HepG2 (cell line): ENCODE measurements at regions not wholly inside any gene's neighbourhood (a gene's known extent, or its start where the extent isn't known, plus 50 kb on each side); places are given as distances from the start of the nearest gene placed in this dataset.

Source experiments
- ATAC-seq: fragments of 200-7000 bp; cut with Tn5 transposase; 3 replicates; pipeline ENCODE4 v1.9.1; 2020; ENCODE audit warnings: mild to moderate bottlenecking, moderate library complexity
- BruUV-seq: library from RNA; stranded (reverse); fragments of 400-500 nt; replicated peaks from 2 replicates; lab custom pipeline; 2021; lab: Mats Ljungman, UMichigan
- CTCF ChIA-PET: fragments of 300-600 bp; formaldehyde crosslinking; extraction: SDS; loops from one replicate; lab custom pipeline; 2021; ENCODE audit warnings: low total read pairs, inconsistent platforms, low intra/inter-chr PET ratio; lab: Yijun Ruan, JAX
- POLR2A ChIA-PET: fragments of 350-600 bp; sonication (Branson Sonifier 250); formaldehyde crosslinking; loops from one replicate; lab custom pipeline; 2020; ENCODE audit warnings: antibody characterized with exemption, inconsistent platforms; lab: Yijun Ruan, JAX
- DNase-seq: peaks from one replicate; pipeline ENCODE4 v3.0.0-alpha.2; 2015; ENCODE audit warnings: low spot score
- FAIRE-seq: peaks from 3 replicates; lab custom pipeline; 2011; peaks lifted over from hg19 to GRCh38; lab: Jason Lieb, UNC
- H2AFZ ChIP-seq: one replicate; pipeline ENCODE4 v1.6.1; 2011; ENCODE audit warnings: low read length, inconsistent platforms
- H3K27ac ChIP-seq: fragments of 300-600 bp; 3 replicates; pipeline ENCODE4 v1.8.0; 2011; ENCODE audit warnings: mixed run types, mild to moderate bottlenecking, mixed read lengths, low read length, inconsistent platforms; ENCODE audit not compliant: insufficient read depth; ENCODE audit errors: extremely low read length
- H3K27me3 ChIP-seq, 2 experiments: fragments of 200-600 bp in 1 of 2; 2 replicates in 1 of 2; 3 replicates in 1 of 2; pipeline versions ENCODE4 v1.6.0 to v1.8.0; 2011; ENCODE audit warnings: low read length in 2 of 2, mild to moderate bottlenecking in 2 of 2, moderate library complexity in 2 of 2, inconsistent platforms in 1 of 2; ENCODE audit not compliant: insufficient read depth in 2 of 2, control insufficient read depth in 1 of 2
- H3K36me3 ChIP-seq, 2 experiments: fragments of 200-600 bp in 1 of 2; replicated peaks in 1 of 2; 2 replicates in 1 of 2; 3 replicates in 1 of 2; pipeline versions ENCODE4 v1.5.1 to v1.8.0; 2011; ENCODE audit warnings: low read length in 2 of 2, inconsistent platforms in 1 of 2; ENCODE audit not compliant: insufficient read depth in 2 of 2, control insufficient read depth in 1 of 2
- H3K4me1 ChIP-seq: 2 replicates; pipeline ENCODE4 v1.5.1; 2012; ENCODE audit warnings: low read length, inconsistent platforms; ENCODE audit not compliant: insufficient read depth
- H3K4me2 ChIP-seq: 2 replicates; pipeline ENCODE4 v1.6.0; 2011; ENCODE audit warnings: low read depth, low read length, inconsistent platforms
- H3K4me3 ChIP-seq, 3 experiments: fragments of 200-600 bp in 1 of 3; sonication (generic), shearing (Covaris generic) in 1 of 3; replicated peaks in 1 of 3; 2 replicates each; pipeline ENCODE4 v1.5.1; 2011 to 2016; ENCODE audit warnings: low read length in 3 of 3, inconsistent platforms in 2 of 3, low read depth in 2 of 3, mild to moderate bottlenecking in 2 of 3, control low read depth in 1 of 3, mixed read lengths in 1 of 3; ENCODE audit not compliant: insufficient read depth in 1 of 3
- H3K79me2 ChIP-seq: one replicate; pipeline ENCODE4 v1.6.1; 2011; ENCODE audit warnings: low read length, inconsistent platforms; ENCODE audit not compliant: insufficient read depth
- H3K9ac ChIP-seq: 2 replicates; pipeline ENCODE4 v1.6.0; 2011; ENCODE audit warnings: mild to moderate bottlenecking, low read depth, low read length, inconsistent platforms; ENCODE audit not compliant: insufficient read depth
- H3K9me3 ChIP-seq: 2 replicates; pipeline ENCODE4 v1.5.1; 2012; ENCODE audit warnings: mild to moderate bottlenecking, low read length
- H4K20me1 ChIP-seq: 2 replicates; pipeline ENCODE4 v1.6.0; 2011; ENCODE audit warnings: inconsistent platforms, mild to moderate bottlenecking, low read length, moderate library complexity; ENCODE audit not compliant: insufficient read depth
- AHDC1 ChIP-seq: sonication (generic); formaldehyde crosslinking; IDR thresholded peaks from 2 replicates; pipeline ENCODE4 v1.5.1; 2020; ENCODE audit warnings: mild to moderate bottlenecking, missing genetic modification reagents, borderline replicate concordance
- ELF1 ChIP-seq: sonication (generic); formaldehyde crosslinking; IDR thresholded peaks from 2 replicates; pipeline ENCODE4 v1.4.0; 2020; ENCODE audit warnings: missing genetic modification reagents
- ELF3 ChIP-seq: IDR thresholded peaks from 2 replicates; pipeline ENCODE4 v1.6.1; 2016; ENCODE audit warnings: missing genetic modification reagents, missing compliant biosample characterization
- ETS1 ChIP-seq: sonication (generic); formaldehyde crosslinking; IDR thresholded peaks from 2 replicates; pipeline ENCODE4 v1.4.0; 2020; ENCODE audit warnings: missing genetic modification reagents
- GPBP1L1 ChIP-seq: sonication (generic); formaldehyde crosslinking; IDR thresholded peaks from 2 replicates; pipeline ENCODE4 v1.5.0; 2020; ENCODE audit warnings: mild to moderate bottlenecking, missing genetic modification reagents
- KLF9 ChIP-seq: IDR thresholded peaks from 2 replicates; pipeline ENCODE4 v1.6.1; 2016; ENCODE audit warnings: low read depth
- MATR3 ChIP-seq: sonication (generic); formaldehyde crosslinking; IDR thresholded peaks from 2 replicates; pipeline ENCODE4 v1.4.0; 2020; ENCODE audit warnings: missing genetic modification reagents
- NCOA2 ChIP-seq: sonication (generic); formaldehyde crosslinking; IDR thresholded peaks from 2 replicates; pipeline ENCODE4 v1.8.0; 2022; ENCODE audit warnings: inconsistent platforms
- NFIB ChIP-seq: sonication (generic); formaldehyde crosslinking; IDR thresholded peaks from 2 replicates; pipeline ENCODE4 v1.9.0; 2021; ENCODE audit warnings: missing genetic modification reagents, mild to moderate bottlenecking, borderline replicate concordance
- NKX3-1 ChIP-seq: sonication (generic); formaldehyde crosslinking; IDR thresholded peaks from 2 replicates; pipeline ENCODE4 v1.5.0; 2020; ENCODE audit warnings: missing genetic modification reagents
- REXO4 ChIP-seq: sonication (generic); formaldehyde crosslinking; IDR thresholded peaks from 2 replicates; pipeline ENCODE4 v1.8.0; 2022; ENCODE audit warnings: missing genetic modification reagents, mild to moderate bottlenecking, borderline replicate concordance
- SALL2 ChIP-seq: sonication (generic); formaldehyde crosslinking; IDR thresholded peaks from 2 replicates; pipeline ENCODE4 v1.8.1; 2023; ENCODE audit warnings: mild to moderate bottlenecking, missing genetic modification reagents, inconsistent platforms
- SRSF1 ChIP-seq: fragments of 200-400 bp; formaldehyde crosslinking; optimal IDR thresholded peaks from 2 replicates; pipeline ENCODE3; 2017; ENCODE audit warnings: mild to moderate bottlenecking, low read depth, low read length, moderate library complexity
- ZNF10 ChIP-seq: sonication (generic); formaldehyde crosslinking; IDR thresholded peaks from 2 replicates; pipeline ENCODE4 v1.4.0; 2020; ENCODE audit warnings: mild to moderate bottlenecking, low read depth, missing genetic modification reagents, borderline replicate concordance
- ZNF34 ChIP-seq: sonication (generic); formaldehyde crosslinking; IDR thresholded peaks from 2 replicates; pipeline ENCODE4 v1.4.0; 2020; ENCODE audit warnings: mild to moderate bottlenecking, missing genetic modification reagents, borderline replicate concordance
- ZNF7 ChIP-seq: IDR thresholded peaks from 2 replicates; pipeline ENCODE4 v1.6.1; 2016; ENCODE audit warnings: missing biosample characterization, missing genetic modification reagents
- ZNF761 ChIP-seq: sonication (generic); formaldehyde crosslinking; conservative IDR thresholded peaks from 2 replicates; pipeline ENCODE4 v1.4.0; 2020; ENCODE audit warnings: mild to moderate bottlenecking, missing genetic modification reagents
- ZNF784 ChIP-seq: sonication (generic); formaldehyde crosslinking; IDR thresholded peaks from 2 replicates; pipeline ENCODE4 v1.5.1; 2020; ENCODE audit warnings: missing genetic modification reagents, mild to moderate bottlenecking, borderline replicate concordance
- WGBS: methylation state at CpG from one replicate; pipeline ENCODE4 v1.1.6; 2017; ENCODE audit warnings: low lambda C conversion rate; 5-methylcytosine and 5-hydroxymethylcytosine counted together
- in situ Hi-C: cut with HindIII; loops from 2 replicates; pipeline ENCODE4 v1.10.0; 2017; ENCODE audit warnings: low pct_unique_long_range_greater_than_20kb; ENCODE audit not compliant: extremely low pct_ligation_motif_present
- intact Hi-C: fragments of 100-400 bp; cut with micrococcal nuclease; formaldehyde crosslinking; loops from one replicate; pipeline ENCODE4 v1.10.0; 2022; ENCODE audit not compliant: unreplicated experiment

GRCh38 chr13:22648320-22648801 is 532.4 kb upstream of the SGCG start:
- no peak overlapping the region for H3K9ac ChIP-seq
- H3K4me2 ChIP-seq = no peak overlapping the region
- ChIA-PET CTCF (no interaction called here), POLR2A (no interaction called here)
- no peak overlapping the region for H2AFZ ChIP-seq
- FAIRE-seq = no peak
- no peaks in the 10 kb centered on the region for H3K79me2 ChIP-seq
- TF ChIP-seq ZNF34 (CRISPR knock-in tag) (no peak), REXO4 (no peak), ZNF10 (CRISPR knock-in tag) (no peak), SALL2 (CRISPR knock-in tag) (no peak), NKX3-1 (CRISPR knock-in tag) (no peak), NFIB (CRISPR knock-in tag) (no peak), SRSF1 (no peak), AHDC1 (CRISPR knock-in tag) (no peak), ELF3 (CRISPR knock-in tag) (no peak), ELF1 (no peak), KLF9 (CRISPR knock-in tag) (no peak), ZNF761 (no peak), ZNF7 (no peak), ZNF784 (CRISPR knock-in tag) (no peak), ETS1 (CRISPR knock-in tag) (no peak), MATR3 (CRISPR knock-in tag) (no peak), NCOA2 (no peak), GPBP1L1 (CRISPR knock-in tag) (no peak)
- no peaks in the 10 kb centered on the region for H3K9me3 ChIP-seq
- no peaks in the 10 kb centered on the region for H3K4me1 ChIP-seq
- DNase-seq = no peak
- in situ Hi-C loops = no loop called here
- H4K20me1 ChIP-seq = no peaks in the 10 kb centered on the region
- 10% methylated on average over 7 of the region's 7 CpGs for WGBS
- H3K36me3 ChIP-seq = no peaks in the 10 kb centered on the region
- ATAC-seq = peak; percentile 52; the same call in 2 of the 3 replicates
- intact Hi-C loops = no loop called here
- no TSS peak for BruUV-seq
- H3K27ac ChIP-seq = no peak overlapping the region
- no peak overlapping the region for H3K4me3 ChIP-seq
- peaks cover 2 to 20% of the 10 kb centered on the region in 2 experiments; a peak in 2 of 5 replicates for H3K27me3 ChIP-seq
